ENCODE measurements at regions not wholly inside any gene's neighbourhood (a gene's known extent, or its start where the extent isn't known, plus 50 kb on each side); places are given as distances from the start of the nearest gene placed in this dataset.
A peak's percentile ranks its signal among the peaks of the same experiment; 100 is the strongest.

GRCh38 chr9:105148328-105149006, 96.0 kb upstream of the SLC44A1 start:
- no peak for DNase-seq

DNA sequence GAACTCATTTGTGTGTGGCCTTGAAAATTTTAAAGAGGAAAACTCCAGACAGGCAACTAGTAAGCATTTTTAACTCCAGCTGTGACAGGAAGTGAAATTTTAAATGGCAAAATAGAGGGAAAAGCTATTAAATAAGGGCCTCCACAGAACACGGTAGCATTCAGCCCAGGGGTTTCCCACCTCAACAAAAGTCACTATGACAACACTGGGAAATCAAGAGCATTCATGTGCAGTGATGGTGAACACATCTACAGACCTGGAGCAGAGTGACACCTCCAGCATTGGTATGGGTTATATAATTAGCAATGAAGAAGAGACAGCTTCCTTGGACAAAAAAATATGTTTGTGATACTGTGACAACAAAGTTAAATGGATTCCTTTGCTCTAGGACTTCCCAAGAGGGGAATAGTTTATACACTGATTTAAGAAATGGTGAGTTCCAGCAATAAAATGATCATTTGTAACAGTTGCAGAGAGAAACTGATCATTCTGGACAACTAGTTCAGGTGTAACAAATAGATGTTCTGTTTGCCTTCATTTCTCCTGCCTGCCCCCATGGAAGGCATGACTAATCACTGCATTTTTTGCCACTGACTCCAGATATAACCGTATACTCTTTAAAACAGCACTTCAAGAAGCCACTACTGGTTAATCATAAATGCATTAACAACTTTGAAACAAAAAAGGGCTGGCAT, 93.3 kb upstream of the SLC44A1 start:
- DNase-seq = no peak

DNA sequence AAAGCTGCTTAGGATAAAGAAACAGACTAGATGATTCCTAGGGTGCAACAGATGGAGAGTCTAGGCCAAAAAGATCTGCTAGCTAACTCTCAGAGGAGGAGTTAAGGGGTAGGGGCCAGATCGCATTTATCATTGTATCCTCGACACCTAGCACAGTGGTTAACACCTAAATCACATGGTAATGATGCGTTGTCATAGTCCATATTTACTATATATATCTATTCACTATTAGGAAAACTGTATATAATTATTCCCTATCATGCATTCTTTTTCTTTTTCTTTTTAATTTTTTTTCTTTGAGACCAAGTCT, 92.8 kb upstream of the SLC44A1 start:
- no peak for DNase-seq

- peak; percentile 84 to 85 for DNase-seq
Observed at GRCh38 chr9:105154723-105155191, 89.7 kb upstream of the SLC44A1 start.

GRCh38 chr9:105157171-105157583, 87.3 kb upstream of the SLC44A1 start:
- peak; percentile 81 to 96 for DNase-seq

DNA sequence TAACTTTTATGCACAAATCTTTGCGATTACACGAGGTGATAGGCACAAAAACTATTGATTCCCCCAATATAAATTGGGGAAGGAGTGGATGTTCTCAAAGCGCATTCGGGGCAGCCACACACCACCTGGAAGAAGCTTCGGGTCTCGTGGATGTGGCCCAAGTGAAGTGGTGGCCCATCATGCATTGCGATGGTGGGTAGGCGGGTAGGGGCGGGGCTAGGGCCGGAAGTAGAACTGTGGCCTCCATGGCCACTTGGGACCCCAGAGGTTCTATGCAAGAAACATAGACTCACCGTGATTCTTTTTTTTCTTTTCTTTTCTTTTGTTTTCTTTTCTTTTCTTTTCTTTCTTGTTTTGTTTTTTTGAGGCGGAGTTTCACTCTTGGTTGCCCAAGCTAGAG, 86.4 kb upstream of the SLC44A1 start:
- no peak for DNase-seq

GRCh38 chr9:105158898-105159297, 85.6 kb upstream of the SLC44A1 start:
- no peak for DNase-seq

- no peak for DNase-seq
Observed at GRCh38 chr9:105168870-105169319, 75.6 kb upstream of the SLC44A1 start.

- DNase-seq = no peak
Observed at GRCh38 chr9:105171076-105171475, 73.4 kb upstream of the SLC44A1 start.

- DNase-seq = no peak
Observed at GRCh38 chr9:105171589-105171988, 72.9 kb upstream of the SLC44A1 start.

GRCh38 chr9:105172436-105172835, 72.0 kb upstream of the SLC44A1 start:
- DNase-seq = no peak

DNA sequence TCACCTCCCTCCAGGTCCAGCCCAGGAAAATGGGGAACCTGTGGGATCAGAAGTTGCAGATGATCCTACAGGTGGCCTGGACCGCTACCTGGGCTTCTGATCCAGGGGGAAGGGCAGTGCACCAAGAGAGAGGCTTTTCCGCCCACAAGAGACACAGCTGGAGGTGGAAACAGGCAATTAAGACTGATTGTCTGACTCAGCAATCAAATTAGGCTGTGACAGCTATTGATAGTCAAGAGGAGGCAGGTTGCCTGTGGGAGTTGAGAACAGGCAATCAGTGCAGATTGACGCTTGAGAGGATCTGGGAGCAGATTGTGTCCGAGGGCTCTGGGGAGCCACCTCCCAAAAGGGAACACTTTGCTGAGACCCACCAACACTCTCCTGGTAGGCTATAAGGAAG, 71.1 kb upstream of the SLC44A1 start:
- DNase-seq = no peak

DNA sequence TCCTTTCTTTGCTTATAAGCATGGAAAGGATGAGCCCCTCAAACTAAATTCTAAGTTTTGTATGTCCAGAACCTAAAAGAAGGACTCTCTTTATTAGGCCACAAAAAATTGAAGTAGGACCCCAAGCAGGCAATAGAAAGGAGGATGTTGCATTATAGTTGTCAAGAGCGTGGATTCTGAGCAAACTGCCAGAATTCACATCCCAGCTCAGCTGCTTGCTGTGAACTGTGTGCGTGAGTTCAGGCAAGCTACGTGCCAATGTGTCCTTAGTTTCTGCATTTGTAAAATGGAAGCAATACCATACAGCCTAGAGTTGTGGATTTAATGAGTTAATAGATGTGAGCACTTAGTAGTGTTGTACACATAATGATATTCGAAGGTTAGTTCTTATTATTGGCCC, 70.6 kb upstream of the SLC44A1 start:
- DNase-seq = no peak

DNA sequence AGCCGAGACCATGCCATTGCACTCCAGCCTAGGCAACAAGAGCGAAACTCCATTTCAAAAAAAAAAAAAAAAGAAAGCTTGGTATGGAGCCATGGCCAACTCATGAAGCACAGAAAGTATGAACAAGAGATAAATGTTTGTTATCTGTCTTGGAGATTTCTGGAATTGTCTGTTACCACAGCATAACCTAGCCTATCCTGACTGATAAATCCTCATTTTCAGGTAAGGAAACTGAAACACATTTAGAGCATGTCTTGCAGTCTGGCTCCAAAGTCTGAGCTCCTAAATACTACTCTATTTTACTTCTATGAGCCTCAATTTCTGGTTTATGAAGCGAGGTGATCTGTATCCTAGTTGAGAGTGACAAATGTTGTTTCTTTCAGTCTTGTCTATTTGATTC, 68.3 kb upstream of the SLC44A1 start:
- no peak for DNase-seq

- DNase-seq = no peak
Observed at GRCh38 chr9:105178076-105178475, 66.4 kb upstream of the SLC44A1 start.

- DNase-seq = peak; percentile 51 to 76
Observed at GRCh38 chr9:105187781-105188180, 56.7 kb upstream of the SLC44A1 start.

GRCh38 chr9:105188746-105189145, 55.7 kb upstream of the SLC44A1 start:
- no peak for DNase-seq

GRCh38 chr9:105191508-105192121, 52.8 kb upstream of the SLC44A1 start:
- peak; percentile 87 to 96 for DNase-seq

DNA sequence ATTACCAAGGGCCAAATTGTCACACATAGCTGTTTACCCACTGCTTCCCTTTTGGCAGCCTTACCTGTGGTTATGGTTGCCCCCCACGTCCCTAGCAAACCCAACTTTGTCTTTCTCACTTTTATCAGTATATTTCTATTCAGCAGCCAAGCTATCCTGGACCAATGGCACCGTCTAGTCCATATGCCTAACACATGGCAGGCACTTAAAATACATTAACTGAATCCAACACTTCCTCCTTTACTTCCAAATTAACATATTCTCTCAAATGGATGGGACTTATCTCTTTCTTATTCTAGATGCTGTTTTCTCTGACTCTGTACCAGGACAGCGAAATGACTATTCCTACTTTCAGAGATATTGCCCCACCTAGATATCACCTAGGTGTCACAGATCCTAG, 50.9 kb upstream of the SLC44A1 start:
- DNase-seq = peak in 1 of 2 donors; percentile 34

DNA sequence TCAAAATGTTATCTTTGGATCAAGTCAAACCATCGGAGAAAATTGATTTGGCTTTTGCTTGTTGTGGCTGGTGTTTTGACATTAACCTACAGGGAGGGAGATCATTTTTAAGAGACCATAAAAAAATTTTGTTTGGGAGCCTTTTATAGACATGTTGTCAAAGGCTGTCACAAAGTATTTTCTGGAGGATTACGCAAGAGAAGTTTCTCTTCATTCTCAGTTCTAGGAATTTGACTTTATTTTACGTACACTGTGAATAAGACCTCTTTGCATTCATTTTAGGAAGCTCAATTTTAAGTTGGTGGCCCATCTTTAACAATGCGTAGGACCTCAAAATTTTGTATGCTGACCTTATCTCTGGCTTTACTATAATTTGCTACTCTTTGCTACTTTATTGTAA, 50.2 kb upstream of the SLC44A1 start:
- DNase-seq = peak; percentile 30 to 81
